GM11168 (cell line): ENCODE measurements at regions not wholly inside any gene's neighbourhood (a gene's known extent, or its start where the extent isn't known, plus 50 kb on each side); places are given as distances from the start of the nearest gene placed in this dataset.
"Not testable (repeated sequence)": the region's sequence is repeated elsewhere in the genome, so short reads cannot be mapped to it uniquely, and the experiment has no call there.

Source experiments
- in situ Hi-C: fragments of 300-500 bp; cut with MboI; formaldehyde crosslinking; loops from one replicate; pipeline ENCODE4 v1.12.0; 2022; ENCODE audit warnings: low sequenced_read_pairs; ENCODE audit not compliant: unreplicated experiment

GRCh38 chr3:20846066-20846465, 660.1 kb upstream of the SGO1 start:
- in situ Hi-C loops = no loop called here

GRCh38 chr3:20844851-20845250, 658.8 kb upstream of the SGO1 start:
- in situ Hi-C loops = no loop called here

- in situ Hi-C loops = no loop called here
Measured at GRCh38 chr3:20842594-20843436, 656.8 kb upstream of the SGO1 start.

GRCh38 chr3:20842002-20842401, 656.0 kb upstream of the SGO1 start:
- in situ Hi-C loops = no loop called here

- in situ Hi-C loops = no loop called here
Measured at GRCh38 chr3:20837676-20838302, 651.8 kb upstream of the SGO1 start.

- in situ Hi-C loops = no loop called here
Measured at GRCh38 chr3:20836801-20837200, 650.8 kb upstream of the SGO1 start.

- in situ Hi-C loops = no loop called here
Measured at GRCh38 chr3:20832963-20833362, 647.0 kb upstream of the SGO1 start.

GRCh38 chr3:20822251-20822650, 636.2 kb upstream of the SGO1 start:
- in situ Hi-C loops = no loop called here

GRCh38 chr3:20820872-20821271, 634.9 kb upstream of the SGO1 start:
- in situ Hi-C loops = not testable (repeated sequence)

- in situ Hi-C loops = no loop called here
Measured at GRCh38 chr3:20811631-20812030, 625.6 kb upstream of the SGO1 start.

GRCh38 chr3:20811006-20811405, 625.0 kb upstream of the SGO1 start:
- in situ Hi-C loops = no loop called here

- in situ Hi-C loops = no loop called here
Measured at GRCh38 chr3:20810555-20810954, 624.5 kb upstream of the SGO1 start.

GRCh38 chr3:20809356-20809755, 623.4 kb upstream of the SGO1 start:
- in situ Hi-C loops = no loop called here

GRCh38 chr3:20808864-20809263, 622.9 kb upstream of the SGO1 start:
- in situ Hi-C loops = no loop called here

- in situ Hi-C loops = no loop called here
Measured at GRCh38 chr3:20798666-20799065, 612.7 kb upstream of the SGO1 start.

- in situ Hi-C loops = no loop called here
Measured at GRCh38 chr3:20787005-20787404, 601.0 kb upstream of the SGO1 start.

GRCh38 chr3:20776692-20777091, 590.7 kb upstream of the SGO1 start:
- in situ Hi-C loops = no loop called here

GRCh38 chr3:20776286-20776685, 590.3 kb upstream of the SGO1 start:
- in situ Hi-C loops = no loop called here

- in situ Hi-C loops = no loop called here
Measured at GRCh38 chr3:20773320-20773984, 587.4 kb upstream of the SGO1 start.

GRCh38 chr3:20772869-20773268, 586.9 kb upstream of the SGO1 start:
- in situ Hi-C loops = no loop called here

- in situ Hi-C loops = no loop called here
Measured at GRCh38 chr3:20769430-20769829, 583.4 kb upstream of the SGO1 start.
